RWPE1 (cell line): ENCODE measurements at regions not wholly inside any gene's neighbourhood (a gene's known extent, or its start where the extent isn't known, plus 50 kb on each side); places are given as distances from the start of the nearest gene placed in this dataset.

ENCODE experiments used
- CTCF ChIA-PET: fragments of 350-600 bp; sonication (Branson Sonifier 250); formaldehyde crosslinking; extraction: SDS; loops from one replicate; lab custom pipeline; 2021; lab: Yijun Ruan, JAX
- POLR2A ChIA-PET: fragments of 400-600 bp; formaldehyde crosslinking; extraction: SDS; loops from one replicate; lab custom pipeline; 2020; ENCODE audit warnings: antibody characterized with exemption; ENCODE audit not compliant: low non-redundant PET; lab: Yijun Ruan, JAX
- DNase-seq: peaks from one replicate; pipeline ENCODE4 v3.0.0; 2012; ENCODE audit warnings: low spot score
- H3K27ac ChIP-seq: fragments of 450-650 bp; 2 replicates; pipeline ENCODE4 v1.5.1; 2017
- CTCF ChIP-seq: fragments of 450-650 bp; conservative IDR thresholded peaks from 2 replicates; pipeline ENCODE4 v1.5.1; 2017; ENCODE audit warnings: low read depth, mild to moderate bottlenecking

- no peak for DNase-seq
- TF ChIP-seq CTCF: no peak
- no peak overlapping the region for H3K27ac ChIP-seq
- ChIA-PET POLR2A (no interaction called here), CTCF (no interaction called here)
Observed at GRCh38 chrX:111013778-111014455, 82.1 kb upstream of the PAK3 start.

DNA sequence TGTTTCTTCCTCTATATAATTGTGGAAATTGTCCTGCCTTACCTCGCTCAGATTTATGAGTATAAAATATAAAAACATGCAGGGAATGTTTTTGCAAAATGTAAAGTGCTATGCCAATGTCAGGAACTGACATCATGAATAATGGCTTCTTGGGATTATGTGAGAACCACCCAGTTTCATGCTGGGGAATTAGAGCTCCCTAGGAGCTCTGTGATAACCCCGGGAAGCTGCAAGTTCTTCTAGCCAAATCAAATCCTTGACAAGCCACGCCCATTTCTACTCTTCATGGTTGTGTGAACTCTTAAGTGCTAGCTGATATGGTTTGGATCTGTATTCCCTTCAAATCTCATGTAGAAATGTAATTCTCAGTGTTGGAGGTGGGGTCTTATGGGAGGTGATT is 85.9 kb upstream of the PAK3 start:
- no peak for TF ChIP-seq CTCF
- CTCF ChIA-PET: no interaction called here
- no peak for DNase-seq
- no peak overlapping the region for H3K27ac ChIP-seq
- POLR2A ChIA-PET: no interaction called here

- CTCF ChIA-PET: no interaction called here
- no peak for TF ChIP-seq CTCF
- POLR2A ChIA-PET: no interaction called here
- DNase-seq: no peak
- H3K27ac ChIP-seq: no peak overlapping the region
Observed at GRCh38 chrX:111009256-111009655, 86.7 kb upstream of the PAK3 start.

GRCh38 chrX:111008126-111008525 is 87.9 kb upstream of the PAK3 start:
- no peak for TF ChIP-seq CTCF
- POLR2A ChIA-PET: no interaction called here
- CTCF ChIA-PET: no interaction called here

GRCh38 chrX:111007238-111007637 is 88.8 kb upstream of the PAK3 start:
- TF ChIP-seq CTCF: no peak
- POLR2A ChIA-PET: no interaction called here
- CTCF ChIA-PET: no interaction called here
- H3K27ac ChIP-seq: no peak overlapping the region
- DNase-seq: no peak

More at GRCh38 chrX:111008126-111008525, 87.9 kb upstream of the PAK3 start:
- no peak for DNase-seq
- H3K27ac ChIP-seq: no peak overlapping the region

- TF ChIP-seq CTCF: no peak
- DNase-seq: no peak
- no peak overlapping the region for H3K27ac ChIP-seq
- POLR2A ChIA-PET: no interaction called here
- CTCF ChIA-PET: no interaction called here
Observed at GRCh38 chrX:111006116-111006515, 89.9 kb upstream of the PAK3 start.
